ENCODE measurements at regions not wholly inside any gene's neighbourhood (a gene's known extent, or its start where the extent isn't known, plus 50 kb on each side); places are given as distances from the start of the nearest gene placed in this dataset.

GRCh38 chr2:53312181-53312580, 455.4 kb upstream of the CHAC2 start:
- TF ChIP-seq, protein P1, sequence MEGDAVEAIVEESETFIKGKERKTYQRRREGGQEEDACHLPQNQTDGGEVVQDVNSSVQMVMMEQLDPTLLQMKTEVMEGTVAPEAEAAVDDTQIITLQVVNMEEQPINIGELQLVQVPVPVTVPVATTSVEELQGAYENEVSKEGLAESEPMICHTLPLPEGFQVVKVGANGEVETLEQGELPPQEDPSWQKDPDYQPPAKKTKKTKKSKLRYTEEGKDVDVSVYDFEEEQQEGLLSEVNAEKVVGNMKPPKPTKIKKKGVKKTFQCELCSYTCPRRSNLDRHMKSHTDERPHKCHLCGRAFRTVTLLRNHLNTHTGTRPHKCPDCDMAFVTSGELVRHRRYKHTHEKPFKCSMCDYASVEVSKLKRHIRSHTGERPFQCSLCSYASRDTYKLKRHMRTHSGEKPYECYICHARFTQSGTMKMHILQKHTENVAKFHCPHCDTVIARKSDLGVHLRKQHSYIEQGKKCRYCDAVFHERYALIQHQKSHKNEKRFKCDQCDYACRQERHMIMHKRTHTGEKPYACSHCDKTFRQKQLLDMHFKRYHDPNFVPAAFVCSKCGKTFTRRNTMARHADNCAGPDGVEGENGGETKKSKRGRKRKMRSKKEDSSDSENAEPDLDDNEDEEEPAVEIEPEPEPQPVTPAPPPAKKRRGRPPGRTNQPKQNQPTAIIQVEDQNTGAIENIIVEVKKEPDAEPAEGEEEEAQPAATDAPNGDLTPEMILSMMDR (IDR thresholded peaks at IDR 0.05; ENCODE audit: low read length): no peak
- TF ChIP-seq EZH2 (optimal IDR thresholded peaks at IDR 0.05; ENCODE audit: low read depth, low read length) (no peak), EZH2phosphoT487 (IDR thresholded peaks at IDR 0.05; ENCODE audit: low read length) (no peak)
